COLO668 (cell line): ENCODE measurements at regions not wholly inside any gene's neighbourhood (a gene's known extent, or its start where the extent isn't known, plus 50 kb on each side); places are given as distances from the start of the nearest gene placed in this dataset.
A peak's percentile ranks its signal among the peaks of the same experiment; 100 is the strongest.

Experiments used
- DNase-seq: peaks from one replicate; lab custom pipeline; 2025; ENCODE audit not compliant: unreplicated experiment; lab: John Stamatoyannopoulos, UW

GRCh38 chr5:93800988-93801811, 59.8 kb upstream of the POU5F2 start:
- peak; percentile 11 for DNase-seq

DNA sequence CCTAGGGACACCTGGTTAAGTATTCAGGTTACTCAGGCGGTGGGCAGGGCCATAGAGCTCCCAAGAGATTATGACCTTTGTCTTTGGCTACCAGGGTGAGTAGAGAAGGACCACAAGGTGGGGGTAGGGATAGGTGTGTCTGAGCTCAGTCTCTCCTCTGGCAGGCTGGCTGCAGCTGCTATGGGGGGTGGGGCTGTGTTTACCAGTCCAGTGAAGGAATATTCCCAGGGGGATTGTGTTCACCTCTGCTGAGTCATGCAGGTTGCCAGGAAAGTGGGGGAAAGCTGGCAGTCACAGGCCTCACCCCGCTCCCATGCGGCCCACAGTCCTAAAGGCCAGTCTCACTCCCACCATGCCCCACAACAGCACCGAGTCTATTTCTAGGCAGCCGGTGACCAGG, 53.6 kb upstream of the POU5F2 start:
- peak; percentile 83 for DNase-seq

GRCh38 chr5:93793159-93793781, 51.9 kb upstream of the POU5F2 start:
- DNase-seq: no peak

GRCh38 chr5:93791518-93791972, 50.1 kb upstream of the POU5F2 start:
- DNase-seq: peak; percentile 10
